ENCODE measurements at regions not wholly inside any gene's neighbourhood (a gene's known extent, or its start where the extent isn't known, plus 50 kb on each side); places are given as distances from the start of the nearest gene placed in this dataset.

DNA sequence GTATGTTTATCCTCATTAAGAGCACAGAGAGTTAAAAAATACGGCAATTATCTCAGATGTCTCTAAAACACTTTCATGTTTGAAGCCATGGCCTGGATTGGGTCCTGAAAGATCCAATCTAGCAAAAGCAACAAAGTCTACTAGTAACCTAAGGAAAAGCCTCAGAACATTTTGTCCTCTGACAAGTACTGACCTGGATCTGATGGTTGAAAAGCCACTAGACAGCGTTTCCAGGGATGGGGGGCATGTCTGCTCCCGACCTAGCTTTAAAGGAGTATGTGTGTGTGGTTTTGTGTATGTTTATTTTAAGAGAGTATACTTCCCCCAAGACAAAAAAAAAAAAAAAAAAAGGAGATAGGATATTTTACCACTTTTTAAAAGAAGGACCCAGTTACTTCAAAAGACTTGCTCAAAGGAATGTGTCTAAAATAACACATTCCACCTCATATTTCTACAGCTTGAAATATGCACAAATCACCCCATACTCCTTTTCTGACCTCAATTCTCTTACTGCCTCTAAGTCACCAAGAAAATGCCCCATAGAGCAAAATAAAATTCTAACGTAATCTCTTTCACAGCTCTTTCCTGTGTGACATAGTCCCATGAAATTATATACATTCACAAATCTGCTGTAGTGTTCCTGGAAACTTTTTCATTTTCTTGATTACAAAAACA lies 189.0 kb upstream of the TTC29 start:
- TF ChIP-seq, protein P1, sequence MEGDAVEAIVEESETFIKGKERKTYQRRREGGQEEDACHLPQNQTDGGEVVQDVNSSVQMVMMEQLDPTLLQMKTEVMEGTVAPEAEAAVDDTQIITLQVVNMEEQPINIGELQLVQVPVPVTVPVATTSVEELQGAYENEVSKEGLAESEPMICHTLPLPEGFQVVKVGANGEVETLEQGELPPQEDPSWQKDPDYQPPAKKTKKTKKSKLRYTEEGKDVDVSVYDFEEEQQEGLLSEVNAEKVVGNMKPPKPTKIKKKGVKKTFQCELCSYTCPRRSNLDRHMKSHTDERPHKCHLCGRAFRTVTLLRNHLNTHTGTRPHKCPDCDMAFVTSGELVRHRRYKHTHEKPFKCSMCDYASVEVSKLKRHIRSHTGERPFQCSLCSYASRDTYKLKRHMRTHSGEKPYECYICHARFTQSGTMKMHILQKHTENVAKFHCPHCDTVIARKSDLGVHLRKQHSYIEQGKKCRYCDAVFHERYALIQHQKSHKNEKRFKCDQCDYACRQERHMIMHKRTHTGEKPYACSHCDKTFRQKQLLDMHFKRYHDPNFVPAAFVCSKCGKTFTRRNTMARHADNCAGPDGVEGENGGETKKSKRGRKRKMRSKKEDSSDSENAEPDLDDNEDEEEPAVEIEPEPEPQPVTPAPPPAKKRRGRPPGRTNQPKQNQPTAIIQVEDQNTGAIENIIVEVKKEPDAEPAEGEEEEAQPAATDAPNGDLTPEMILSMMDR (IDR thresholded peaks at IDR 0.05): no peak
- TF ChIP-seq POLR2A (IDR thresholded peaks at IDR 0.05): no peak
